ENCODE measurements at regions not wholly inside any gene's neighbourhood (a gene's known extent, or its start where the extent isn't known, plus 50 kb on each side); places are given as distances from the start of the nearest gene placed in this dataset.

- TF ChIP-seq SUZ12 (IDR thresholded peaks at IDR 0.05; ENCODE audit: extremely low read depth, insufficient read depth, insufficient read length) (no peak), ZNF274 (IDR thresholded peaks at IDR 0.05; ENCODE audit: low read depth, low read length) (no peak), YY1 (IDR thresholded peaks at IDR 0.05; ENCODE audit: insufficient read depth, insufficient read length) (no peak)
- no peaks in the 10 kb centered on the region for H3K9me3 ChIP-seq (ENCODE audit: insufficient read depth, low read length)
- no peak for DNase-seq (ENCODE audit: low read depth, low spot score)
- H3K4me1 ChIP-seq (ENCODE audit: insufficient read depth, insufficient read length), result no peaks in the 10 kb centered on the region
- H3K9ac ChIP-seq (ENCODE audit: insufficient read length, low read depth), result no peak overlapping the region
- H3K4me3 ChIP-seq (ENCODE audit: insufficient read length, low read depth), result no peak overlapping the region
- peaks cover 18% of the 10 kb centered on the region for H3K36me3 ChIP-seq (ENCODE audit: insufficient read depth, insufficient read length, low read length)
- H3K27me3 ChIP-seq (ENCODE audit: insufficient read depth, insufficient read length), result no peaks in the 10 kb centered on the region
These were observed 276.2 kb upstream of the TBC1D5 start for GRCh38 chr3:18018491-18019160.

GRCh38 chr3:18016366-18016765, 273.9 kb upstream of the TBC1D5 start:
- no peaks in the 10 kb centered on the region for H3K4me1 ChIP-seq (ENCODE audit: insufficient read depth, insufficient read length)
- no peak overlapping the region for H3K4me3 ChIP-seq (ENCODE audit: insufficient read length, low read depth)
- no peak overlapping the region for H3K9ac ChIP-seq (ENCODE audit: insufficient read length, low read depth)
- H3K36me3 ChIP-seq (ENCODE audit: insufficient read depth, insufficient read length, low read length), result peaks cover 18% of the 10 kb centered on the region
- no peaks in the 10 kb centered on the region for H3K27me3 ChIP-seq (ENCODE audit: insufficient read depth, insufficient read length)
- TF ChIP-seq ZNF274 (IDR thresholded peaks at IDR 0.05; ENCODE audit: low read depth, low read length) (no peak), SUZ12 (IDR thresholded peaks at IDR 0.05; ENCODE audit: extremely low read depth, insufficient read depth, insufficient read length) (no peak), YY1 (IDR thresholded peaks at IDR 0.05; ENCODE audit: insufficient read depth, insufficient read length) (no peak)
- DNase-seq (ENCODE audit: low read depth, low spot score), result no peak
- H3K9me3 ChIP-seq (ENCODE audit: insufficient read depth, low read length), result no peaks in the 10 kb centered on the region

GRCh38 chr3:18012933-18013332, 270.5 kb upstream of the TBC1D5 start:
- DNase-seq (ENCODE audit: low read depth, low spot score), result no peak
- H3K4me3 ChIP-seq (ENCODE audit: insufficient read length, low read depth), result no peak overlapping the region
- H3K4me1 ChIP-seq (ENCODE audit: insufficient read depth, insufficient read length), result no peaks in the 10 kb centered on the region
- no peaks in the 10 kb centered on the region for H3K27me3 ChIP-seq (ENCODE audit: insufficient read depth, insufficient read length)
- no peaks in the 10 kb centered on the region for H3K9me3 ChIP-seq (ENCODE audit: insufficient read depth, low read length)
- TF ChIP-seq ZNF274 (IDR thresholded peaks at IDR 0.05; ENCODE audit: low read depth, low read length) (no peak), SUZ12 (IDR thresholded peaks at IDR 0.05; ENCODE audit: extremely low read depth, insufficient read depth, insufficient read length) (no peak), YY1 (IDR thresholded peaks at IDR 0.05; ENCODE audit: insufficient read depth, insufficient read length) (no peak)
- H3K36me3 ChIP-seq (ENCODE audit: insufficient read depth, insufficient read length, low read length), result peaks cover 18% of the 10 kb centered on the region
- no peak overlapping the region for H3K9ac ChIP-seq (ENCODE audit: insufficient read length, low read depth)

GRCh38 chr3:18012436-18012835, 270.0 kb upstream of the TBC1D5 start:
- Histone ChIP-seq H3K36me3 (ENCODE audit: insufficient read depth, insufficient read length, low read length) (peaks cover 18% of the 10 kb centered on the region), H3K4me3 (ENCODE audit: insufficient read length, low read depth) (no peak overlapping the region), H3K9ac (ENCODE audit: insufficient read length, low read depth) (no peak overlapping the region), H3K27me3 (ENCODE audit: insufficient read depth, insufficient read length) (no peaks in the 10 kb centered on the region), H3K4me1 (ENCODE audit: insufficient read depth, insufficient read length) (no peaks in the 10 kb centered on the region), H3K9me3 (ENCODE audit: insufficient read depth, low read length) (no peaks in the 10 kb centered on the region)
- TF ChIP-seq SUZ12 (IDR thresholded peaks at IDR 0.05; ENCODE audit: extremely low read depth, insufficient read depth, insufficient read length), result no peak
- TF ChIP-seq YY1 (IDR thresholded peaks at IDR 0.05; ENCODE audit: insufficient read depth, insufficient read length), result no peak
- no peak for TF ChIP-seq ZNF274 (IDR thresholded peaks at IDR 0.05; ENCODE audit: low read depth, low read length)
- DNase-seq (ENCODE audit: low read depth, low spot score), result no peak

- no peaks in the 10 kb centered on the region for H3K4me1 ChIP-seq (ENCODE audit: insufficient read depth, insufficient read length)
- no peak overlapping the region for H3K4me3 ChIP-seq (ENCODE audit: insufficient read length, low read depth)
- DNase-seq (ENCODE audit: low read depth, low spot score), result no peak
- no peaks in the 10 kb centered on the region for H3K9me3 ChIP-seq (ENCODE audit: insufficient read depth, low read length)
- no peak overlapping the region for H3K9ac ChIP-seq (ENCODE audit: insufficient read length, low read depth)
- no peaks in the 10 kb centered on the region for H3K27me3 ChIP-seq (ENCODE audit: insufficient read depth, insufficient read length)
- peaks cover 13% of the 10 kb centered on the region for H3K36me3 ChIP-seq (ENCODE audit: insufficient read depth, insufficient read length, low read length)
- TF ChIP-seq YY1 (IDR thresholded peaks at IDR 0.05; ENCODE audit: insufficient read depth, insufficient read length), result no peak
- no peak for TF ChIP-seq SUZ12 (IDR thresholded peaks at IDR 0.05; ENCODE audit: extremely low read depth, insufficient read depth, insufficient read length)
- TF ChIP-seq ZNF274 (IDR thresholded peaks at IDR 0.05; ENCODE audit: low read depth, low read length), result no peak
These were observed 269.0 kb upstream of the TBC1D5 start for GRCh38 chr3:18011387-18011786.

GRCh38 chr3:18010001-18010400, 267.6 kb upstream of the TBC1D5 start:
- Histone ChIP-seq H3K9me3 (ENCODE audit: insufficient read depth, low read length) (no peaks in the 10 kb centered on the region), H3K4me1 (ENCODE audit: insufficient read depth, insufficient read length) (no peaks in the 10 kb centered on the region), H3K9ac (ENCODE audit: insufficient read length, low read depth) (no peak overlapping the region), H3K27me3 (ENCODE audit: insufficient read depth, insufficient read length) (no peaks in the 10 kb centered on the region), H3K4me3 (ENCODE audit: insufficient read length, low read depth) (no peak overlapping the region), H3K36me3 (ENCODE audit: insufficient read depth, insufficient read length, low read length) (peaks cover 8% of the 10 kb centered on the region)
- DNase-seq (ENCODE audit: low read depth, low spot score), result no peak
- no peak for TF ChIP-seq ZNF274 (IDR thresholded peaks at IDR 0.05; ENCODE audit: low read depth, low read length)

GRCh38 chr3:18008706-18009368, 266.4 kb upstream of the TBC1D5 start:
- H3K9me3 ChIP-seq (ENCODE audit: insufficient read depth, low read length), result no peaks in the 10 kb centered on the region
- DNase-seq (ENCODE audit: low read depth, low spot score), result no peak
- H3K4me1 ChIP-seq (ENCODE audit: insufficient read depth, insufficient read length), result no peaks in the 10 kb centered on the region
- H3K4me3 ChIP-seq (ENCODE audit: insufficient read length, low read depth), result no peak overlapping the region
- H3K9ac ChIP-seq (ENCODE audit: insufficient read length, low read depth), result no peak overlapping the region
- TF ChIP-seq ZNF274 (IDR thresholded peaks at IDR 0.05; ENCODE audit: low read depth, low read length) (no peak), SUZ12 (IDR thresholded peaks at IDR 0.05; ENCODE audit: extremely low read depth, insufficient read depth, insufficient read length) (no peak), YY1 (IDR thresholded peaks at IDR 0.05; ENCODE audit: insufficient read depth, insufficient read length) (no peak)
- no peaks in the 10 kb centered on the region for H3K27me3 ChIP-seq (ENCODE audit: insufficient read depth, insufficient read length)
- peaks cover 6% of the 10 kb centered on the region for H3K36me3 ChIP-seq (ENCODE audit: insufficient read depth, insufficient read length, low read length)
